Left ventricle myocardium inferior (tissue), 1 donor: ENCODE measurements at regions not wholly inside any gene's neighbourhood (a gene's known extent, or its start where the extent isn't known, plus 50 kb on each side); places are given as distances from the start of the nearest gene placed in this dataset.

Experiments used
- DNase-seq: peaks from one replicate; pipeline ENCODE4 v3.0.0-alpha.2; 2020
- H3K27ac ChIP-seq: fragments of 200-600 bp; replicated peaks from 2 replicates; pipeline ENCODE4 v1.8.0; 2021
- H3K27me3 ChIP-seq: fragments of 200-600 bp; 2 replicates; pipeline ENCODE4 v1.8.0; 2021; ENCODE audit warnings: low read depth
- H3K36me3 ChIP-seq: fragments of 200-600 bp; 2 replicates; pipeline ENCODE4 v1.8.0; 2021
- H3K4me1 ChIP-seq: fragments of 200-600 bp; 2 replicates; pipeline ENCODE4 v1.8.0; 2021
- H3K4me3 ChIP-seq: fragments of 200-600 bp; 2 replicates; pipeline ENCODE4 v1.8.0; 2021; ENCODE audit warnings: mild to moderate bottlenecking, moderate library complexity
- H3K9me3 ChIP-seq: fragments of 200-600 bp; replicated peaks from 2 replicates; pipeline ENCODE4 v1.8.0; 2021
- CTCF ChIP-seq: fragments of 200-600 bp; IDR thresholded peaks from 2 replicates; pipeline ENCODE4 v1.8.0; 2021; ENCODE audit warnings: antibody characterized with exemption, mild to moderate bottlenecking, borderline replicate concordance
- intact Hi-C: fragments of 100-400 bp; cut with micrococcal nuclease; formaldehyde crosslinking; loops from one replicate; pipeline ENCODE4 v1.11.0; 2022
- donor health status: DM: no; HTN: yes; CAD: no; lungs with severe emphysema.

DNA sequence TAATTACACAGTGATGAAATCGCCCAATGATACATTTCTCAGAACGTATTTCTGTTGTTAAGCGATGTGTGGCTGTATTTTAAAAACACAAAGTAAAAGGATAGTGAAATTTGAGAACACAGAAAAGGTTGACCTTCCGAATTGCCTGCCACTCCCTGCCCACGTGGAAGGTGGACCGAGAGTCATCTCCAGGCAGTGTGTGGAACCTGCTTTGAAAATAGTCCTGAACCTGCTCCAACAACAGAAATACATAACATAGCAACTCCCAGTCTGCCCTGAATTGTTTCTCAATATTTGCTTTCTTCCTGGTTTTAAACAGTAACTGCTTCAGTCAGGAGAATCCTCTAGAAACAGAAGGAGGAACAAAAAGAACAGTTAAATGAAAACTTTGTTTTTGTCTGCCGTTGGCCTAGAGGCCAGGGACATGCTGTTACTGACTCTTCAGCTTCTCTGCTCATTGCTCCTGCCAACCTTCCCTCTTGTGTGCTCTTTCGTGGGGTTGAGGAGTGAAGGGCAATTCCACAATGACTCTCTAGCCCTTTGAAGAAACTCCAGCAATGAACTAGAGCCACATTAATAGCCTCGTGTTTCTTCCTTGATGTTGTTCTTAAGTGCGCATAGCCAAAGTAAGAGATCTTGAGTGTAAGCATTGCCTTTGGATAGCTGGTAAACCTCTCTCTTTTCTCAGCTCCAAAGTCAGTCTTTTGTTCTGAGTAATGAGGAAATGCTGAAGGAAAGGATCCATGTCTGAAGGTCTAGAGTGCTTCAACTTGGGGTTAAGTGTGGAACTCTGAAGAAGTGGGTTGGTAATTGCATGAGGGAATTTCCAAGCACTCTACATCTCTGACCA lies 452.5 kb upstream of the CCL2 start:
- no peak overlapping the region for H3K4me3 ChIP-seq
- H3K9me3 ChIP-seq, result no peaks in the 10 kb centered on the region
- no peak for DNase-seq
- TF ChIP-seq CTCF, result no peak
- H3K27me3 ChIP-seq, result peaks cover 58% of the 10 kb centered on the region
- intact Hi-C loops, result no loop called here
- no peaks in the 10 kb centered on the region for H3K36me3 ChIP-seq
- H3K27ac ChIP-seq, result no peak overlapping the region
- H3K4me1 ChIP-seq, result no peaks in the 10 kb centered on the region

DNA sequence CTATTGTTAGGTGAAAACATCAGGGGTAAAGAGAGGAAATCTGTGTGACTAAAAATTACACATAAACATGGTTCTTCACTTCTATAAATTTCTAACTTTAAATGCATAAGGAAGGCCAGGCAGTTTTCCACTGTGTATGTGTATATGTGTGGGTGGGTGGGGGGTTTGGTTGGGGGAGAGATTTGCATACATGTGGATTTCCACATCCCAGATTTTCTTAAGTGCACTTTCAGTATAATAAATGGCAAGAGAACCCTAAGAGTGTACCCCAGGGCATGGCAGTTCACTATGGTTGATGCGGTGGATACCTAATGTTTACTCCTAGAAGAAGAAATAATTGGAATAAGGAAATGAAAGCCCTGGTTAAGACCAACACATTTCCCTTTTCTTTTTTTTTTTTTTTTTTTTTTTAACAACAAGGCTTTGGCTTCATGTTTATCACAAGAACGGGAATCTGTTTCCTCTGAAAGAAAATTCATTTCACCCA lies 451.8 kb upstream of the CCL2 start:
- intact Hi-C loops, result no loop called here
- no peak for TF ChIP-seq CTCF

GRCh38 chr17:33803686-33804085 lies 451.4 kb upstream of the CCL2 start:
- intact Hi-C loops, result no loop called here
- DNase-seq, result no peak
- Histone ChIP-seq H3K4me3 (no peak overlapping the region), H3K9me3 (no peaks in the 10 kb centered on the region), H3K27me3 (peaks cover 55% of the 10 kb centered on the region), H3K27ac (no peak overlapping the region), H3K4me1 (no peaks in the 10 kb centered on the region), H3K36me3 (no peaks in the 10 kb centered on the region)
- TF ChIP-seq CTCF, result no peak

More for the DNA sequence above, 451.8 kb upstream of the CCL2 start:
- Histone ChIP-seq H3K27ac (no peak overlapping the region), H3K27me3 (peaks cover 55% of the 10 kb centered on the region), H3K4me3 (no peak overlapping the region), H3K36me3 (no peaks in the 10 kb centered on the region), H3K9me3 (no peaks in the 10 kb centered on the region), H3K4me1 (no peaks in the 10 kb centered on the region)
- no peak for DNase-seq

GRCh38 chr17:33804401-33804800 lies 450.7 kb upstream of the CCL2 start:
- no peak for TF ChIP-seq CTCF
- peaks cover 61% of the 10 kb centered on the region for H3K27me3 ChIP-seq
- no peak overlapping the region for H3K27ac ChIP-seq
- no peaks in the 10 kb centered on the region for H3K4me1 ChIP-seq
- H3K4me3 ChIP-seq, result no peak overlapping the region
- no peak for DNase-seq
- H3K36me3 ChIP-seq, result no peaks in the 10 kb centered on the region
- intact Hi-C loops, result no loop called here
- no peaks in the 10 kb centered on the region for H3K9me3 ChIP-seq

GRCh38 chr17:33806631-33807030 lies 448.5 kb upstream of the CCL2 start:
- no peaks in the 10 kb centered on the region for H3K9me3 ChIP-seq
- no peak overlapping the region for H3K4me3 ChIP-seq
- no peak overlapping the region for H3K27ac ChIP-seq
- TF ChIP-seq CTCF, result no peak
- peaks cover 54% of the 10 kb centered on the region for H3K27me3 ChIP-seq
- no peak for DNase-seq
- no peaks in the 10 kb centered on the region for H3K4me1 ChIP-seq
- no peaks in the 10 kb centered on the region for H3K36me3 ChIP-seq
- intact Hi-C loops, result no loop called here
